B cell (primary cell): ENCODE measurements at regions not wholly inside any gene's neighbourhood (a gene's known extent, or its start where the extent isn't known, plus 50 kb on each side); places are given as distances from the start of the nearest gene placed in this dataset.

Experiments used
- ATAC-seq: fragments of 200-7000 bp; cut with Tn5 transposase; one replicate; pipeline ENCODE4 v1.10.0; 2021; ENCODE audit warnings: low read depth, mild to moderate bottlenecking, moderate number of reproducible peaks, moderate library complexity
- CTCF ChIA-PET: fragments of 350-600 bp; sonication (Branson Sonifier 250); formaldehyde crosslinking; loops from one replicate; lab custom pipeline; 2021; ENCODE audit warnings: antibody characterized with exemption, inconsistent platforms; lab: Charles Lee
- POLR2A ChIA-PET: fragments of 350-600 bp; sonication (Branson Sonifier 250); formaldehyde crosslinking; loops from one replicate; lab custom pipeline; 2021; ENCODE audit warnings: antibody characterized with exemption; lab: Charles Lee
- DNase-seq: peaks from one replicate; pipeline ENCODE4 v3.0.0; 2013
- H2AFZ ChIP-seq: 2 replicates; pipeline ENCODE4 v1.6.1; 2012; ENCODE audit warnings: mild to moderate bottlenecking, low read depth, low read length; ENCODE audit not compliant: insufficient read depth, poor library complexity, severe bottlenecking
- H3K27ac ChIP-seq, 2 donors: 1 replicate in 1 of 2; 2 replicates in 1 of 2; pipeline ENCODE4 v1.5.1; 2012 to 2013; ENCODE audit warnings: low read length in 2 of 2, mild to moderate bottlenecking in 2 of 2, moderate library complexity in 1 of 2
- H3K27me3 ChIP-seq, 4 experiments: fragments of 200-600 bp in 1 of 4; sonication (generic) in 1 of 4; replicated peaks in 1 of 4; 1 replicate in 2 of 4; 2 replicates in 2 of 4; pipeline versions ENCODE4 v1.6.1 to v1.7.0; 2013 to 2016; ENCODE audit warnings: low read length in 3 of 4, mild to moderate bottlenecking in 2 of 4, mixed read lengths in 1 of 4, moderate library complexity in 1 of 4; ENCODE audit not compliant: insufficient read depth in 4 of 4, control insufficient read depth in 3 of 4; ENCODE audit errors: control extremely low read depth in 1 of 4
- H3K36me3 ChIP-seq, 2 experiments: replicated peaks in 1 of 2; 1 replicate in 1 of 2; 2 replicates in 1 of 2; pipeline versions ENCODE4 v1.6.1 to v1.7.1; 2013; ENCODE audit warnings: low read length in 1 of 2; ENCODE audit not compliant: insufficient read depth in 2 of 2, control insufficient read depth in 1 of 2; ENCODE audit errors: control extremely low read depth in 1 of 2, extremely low read depth in 1 of 2
- H3K4me1 ChIP-seq, 2 donors: fragments of 200-600 bp in 1 of 2; sonication (generic) in 1 of 2; 1 replicate in 1 of 2; 2 replicates in 1 of 2; pipeline versions ENCODE4 v1.5.1 to v1.6.1; 2013 to 2017; ENCODE audit warnings: low read length in 2 of 2; ENCODE audit not compliant: control insufficient read depth in 2 of 2, insufficient read depth in 2 of 2
- H3K4me2 ChIP-seq: replicated peaks from 2 replicates; pipeline ENCODE3; 2012; ENCODE audit warnings: mild to moderate bottlenecking, low read depth, low read length; ENCODE audit not compliant: poor library complexity, severe bottlenecking
- H3K4me3 ChIP-seq, 5 experiments: fragments of 200-600 bp in 1 of 5; sonication (generic) in 1 of 5; 1 replicate in 3 of 5; 2 replicates in 2 of 5; pipeline versions ENCODE4 v1.5.1 to v1.7.0; 2011 to 2016; ENCODE audit warnings: low read length in 4 of 5, mild to moderate bottlenecking in 4 of 5, low read depth in 2 of 5, control low read depth in 1 of 5, moderate library complexity in 1 of 5; ENCODE audit not compliant: insufficient read depth in 1 of 5; ENCODE audit errors: control extremely low read depth in 1 of 5, extremely low read depth in 1 of 5
- H3K79me2 ChIP-seq: fragments of 200-600 bp; sonication (generic); one replicate; pipeline ENCODE4 v1.6.0; 2016; ENCODE audit warnings: low read length; ENCODE audit not compliant: control insufficient read depth, insufficient read depth
- H3K9ac ChIP-seq: fragments of 200-600 bp; sonication (generic); 2 replicates; pipeline ENCODE4 v1.6.1; 2017; ENCODE audit warnings: mild to moderate bottlenecking, low read length, moderate library complexity
- H3K9me3 ChIP-seq, 3 donors: one replicate each; pipeline versions ENCODE4 v1.6.1 to v1.7.1; 2013; ENCODE audit warnings: low read length in 2 of 3; ENCODE audit not compliant: control insufficient read depth in 2 of 3, insufficient read depth in 1 of 3; ENCODE audit errors: control extremely low read depth in 1 of 3
- H4K20me1 ChIP-seq: 2 replicates; pipeline ENCODE4 v1.6.0; 2012; ENCODE audit warnings: mild to moderate bottlenecking, low read length; ENCODE audit not compliant: insufficient read depth, control insufficient read depth, poor library complexity, severe bottlenecking
- H3K27ac Mint-ChIP-seq: one replicate; pipeline ENCODE4 v1.8.0; 2021; ENCODE audit warnings: mixed read lengths
- H3K27me3 Mint-ChIP-seq: one replicate; pipeline ENCODE4 v1.8.0; 2021; ENCODE audit warnings: mixed read lengths
- H3K4me1 Mint-ChIP-seq: one replicate; pipeline ENCODE4 v1.8.0; 2021; ENCODE audit warnings: mixed read lengths
- H3K4me3 Mint-ChIP-seq: one replicate; pipeline ENCODE4 v1.8.0; 2021; ENCODE audit warnings: mixed read lengths
- H3K9me3 Mint-ChIP-seq: one replicate; pipeline ENCODE4 v1.8.0; 2022; ENCODE audit warnings: mixed read lengths; ENCODE audit not compliant: insufficient read depth
- CTCF ChIP-seq: fragments of 200-600 bp; IDR thresholded peaks from one replicate; pipeline ENCODE4 v1.8.0; 2022; ENCODE audit warnings: antibody characterized with exemption, mild to moderate bottlenecking
- EZH2 ChIP-seq: IDR thresholded peaks from 2 replicates; pipeline ENCODE4 v1.6.1; 2012; ENCODE audit warnings: borderline replicate concordance, low read depth, mild to moderate bottlenecking, moderate library complexity, low read length; ENCODE audit not compliant: insufficient read depth, poor library complexity, severe bottlenecking
- WGBS: methylation state at CpG from one replicate; pipeline ENCODE4 v1.1.5; 2013; ENCODE audit warnings: missing lambda C conversion rate; ENCODE audit not compliant: insufficient coverage; 5-methylcytosine and 5-hydroxymethylcytosine counted together
- intact Hi-C: fragments of 100-400 bp; cut with micrococcal nuclease; formaldehyde crosslinking; loops from one replicate; pipeline ENCODE4 v1.10.0; 2022

- Histone ChIP-seq H3K9me3 (peaks cover 1 to 29% (median 13%) of the 10 kb centered on the region in 3 donors), H3K79me2 (no peaks in the 10 kb centered on the region), H3K4me2 (no peak overlapping the region)
Observed at GRCh38 chr2:118748245-118748885, 99.1 kb downstream of the EN1 start.

GRCh38 chr2:118747637-118748036, 99.8 kb downstream of the EN1 start:
- no peak overlapping the region for H3K27ac ChIP-seq
- no peaks in the 10 kb centered on the region for H3K4me1 ChIP-seq
- CTCF ChIA-PET: no interaction called here
- no peaks in the 10 kb centered on the region for H3K27me3 ChIP-seq
- Mint-ChIP-seq H3K4me3 (no peak overlapping the region), H3K4me1 (no peaks in the 10 kb centered on the region), H3K27me3 (peaks cover 4% of the 10 kb centered on the region), H3K27ac (no peak overlapping the region), H3K9me3 (peaks cover 2% of the 10 kb centered on the region)
- no peak overlapping the region for H2AFZ ChIP-seq
- no peaks in the 10 kb centered on the region for H4K20me1 ChIP-seq
- TF ChIP-seq EZH2 (no peak), CTCF (no peak)
- H3K9ac ChIP-seq: no peak overlapping the region
- peaks cover 1 to 27% (median 14%) of the 10 kb centered on the region in 3 donors for H3K9me3 ChIP-seq
- POLR2A ChIA-PET: no interaction called here
- no peak overlapping the region for H3K4me3 ChIP-seq
- ATAC-seq (no peak), DNase-seq (no peak)
- no peaks in the 10 kb centered on the region for H3K79me2 ChIP-seq
- intact Hi-C loops: no loop called here
- no peaks in the 10 kb centered on the region for H3K36me3 ChIP-seq
- H3K4me2 ChIP-seq: no peak overlapping the region

More at GRCh38 chr2:118748245-118748885, 99.1 kb downstream of the EN1 start:
- Mint-ChIP-seq H3K4me1 (no peaks in the 10 kb centered on the region), H3K27ac (no peak overlapping the region), H3K27me3 (peaks cover 4% of the 10 kb centered on the region), H3K4me3 (no peak overlapping the region), H3K9me3 (peaks cover 2% of the 10 kb centered on the region)
- Histone ChIP-seq H3K4me1 (no peaks in the 10 kb centered on the region), H4K20me1 (no peaks in the 10 kb centered on the region), H3K9ac (no peak overlapping the region), H3K36me3 (no peaks in the 10 kb centered on the region), H3K4me3 (no peak overlapping the region), H2AFZ (no peak overlapping the region), H3K27me3 (no peaks in the 10 kb centered on the region), H3K27ac (no peak overlapping the region)
- ChIA-PET CTCF (no interaction called here), POLR2A (no interaction called here)
- intact Hi-C loops: no loop called here
- ATAC-seq: no peak
- no peak for TF ChIP-seq CTCF
- no peak for TF ChIP-seq EZH2
- 60% methylated on average over 1 of the region's 3 CpGs for WGBS
- DNase-seq: no peak
